Heart left ventricle (tissue), 16 donors: ENCODE measurements at regions not wholly inside any gene's neighbourhood (a gene's known extent, or its start where the extent isn't known, plus 50 kb on each side); places are given as distances from the start of the nearest gene placed in this dataset.
A peak's percentile ranks its signal among the peaks of the same experiment; 100 is the strongest.

Experiments used
- ATAC-seq, 4 donors: fragments of 200-7000 bp; cut with Tn5 transposase; one replicate each; pipeline ENCODE4 v1.9.1; 2020 to 2022; ENCODE audit warnings: moderate library complexity in 4 of 4, mild to moderate bottlenecking in 3 of 4, moderate number of reproducible peaks in 1 of 4
- DNase-seq, 5 donors: peaks; one replicate each; pipeline ENCODE4 v3.0.0-alpha.2; 2020
- H3K27ac ChIP-seq, 12 donors: fragments of 200-600 bp; sonication (generic) in 4 of 12; one replicate each; pipeline versions ENCODE4 v1.5.0 to v1.8.0; 2016 to 2022; ENCODE audit warnings: mild to moderate bottlenecking in 2 of 12
- H3K27me3 ChIP-seq, 9 donors: fragments of 200-600 bp; sonication (generic) in 2 of 9; one replicate each; pipeline versions ENCODE4 v1.5.1 to v1.8.0; 2016 to 2022; ENCODE audit warnings: mild to moderate bottlenecking in 3 of 9
- H3K36me3 ChIP-seq, 9 donors: fragments of 200-600 bp; sonication (generic) in 2 of 9; one replicate each; pipeline versions ENCODE4 v1.5.0 to v1.8.0; 2018 to 2022; ENCODE audit warnings: mild to moderate bottlenecking in 2 of 9
- H3K4me1 ChIP-seq, 12 donors: fragments of 200-600 bp; sonication (generic) in 4 of 12; one replicate each; pipeline versions ENCODE4 v1.5.0 to v1.8.0; 2016 to 2022; ENCODE audit warnings: mild to moderate bottlenecking in 3 of 12
- H3K4me3 ChIP-seq, 12 donors: fragments of 200-600 bp; sonication (generic) in 4 of 12; one replicate each; pipeline versions ENCODE4 v1.5.0 to v1.8.0; 2017 to 2022; ENCODE audit warnings: mild to moderate bottlenecking in 9 of 12, moderate library complexity in 4 of 12
- H3K9me3 ChIP-seq, 12 donors: fragments of 200-600 bp; sonication (generic) in 4 of 12; one replicate each; pipeline versions ENCODE4 v1.5.0 to v1.8.0; 2016 to 2022; ENCODE audit warnings: mild to moderate bottlenecking in 1 of 12
- POLR2A ChIP-seq, 2 donors: fragments of 450-650 bp; IDR thresholded peaks; one replicate each; pipeline ENCODE4 v1.6.1; 2017; ENCODE audit warnings: antibody characterized with exemption in 2 of 2, mild to moderate bottlenecking in 2 of 2, moderate library complexity in 2 of 2
- WGBS, 4 donors: extraction: QIAGEN DNeasy Blood & Tissue Kit in 2 of 4; methylation state at CpG; one replicate each; pipeline versions ENCODE4 v1.1.5 to v1.1.7; 2013 to 2018; 5-methylcytosine and 5-hydroxymethylcytosine counted together
- intact Hi-C, 10 donors: fragments of 100-400 bp; cut with DNase I; formaldehyde crosslinking; loops; one replicate each; pipeline versions ENCODE4 v1.11.1 to v1.14.2; 2022
- TF ChIP-seq, protein P1 (sequence below), 12 donors: fragments of 200-600 bp; sonication (generic) in 4 of 12; IDR thresholded peaks; one replicate each; pipeline versions ENCODE4 v1.5.0 to v1.8.0; 2018 to 2022; ENCODE audit warnings: antibody characterized with exemption in 12 of 12, mild to moderate bottlenecking in 5 of 12
- donor health status: ischemic (EF 13 %, LVEDD 7.1; RV severe dilation, severe dysfunction).
- donor health status: healthy with polysubstance abuse.
- donor health status: DM: no; HTN: yes; CAD: no.
- donor health status: DM: no; HTN: no; CAD: no.
- donor health status: ischemic (EF 25% LVEDD 6.9; RV normal size, moderate dysfunction).
- donor health status: ischemic (EF 25% LVEDD 5.7; RV mildly dilated, moderate dysfunction).
- donor health status: healthy.
- donor health status: DM: yes; HTN: yes; CAD: no.
- donor health status: ischemic (EF 35%, LVEDD 5.7; RV mildly dilated, moderate dysfunction).
- donor health status: nonischemic (EF 11% LVEDD 7.7; RV severe dilation, severe dysfunction).
- donor health status: DM: yes; HTN: yes; CAD: no.
- donor health status: PGD.
- donor health status: ischemic (EF 29% LVEDD 5.4; RV normal size, mild dysfunction).
- donor health status: nonischemic (EF 23%, LVEDD 6.1; RV moderate dilation, normal function).

DNA sequence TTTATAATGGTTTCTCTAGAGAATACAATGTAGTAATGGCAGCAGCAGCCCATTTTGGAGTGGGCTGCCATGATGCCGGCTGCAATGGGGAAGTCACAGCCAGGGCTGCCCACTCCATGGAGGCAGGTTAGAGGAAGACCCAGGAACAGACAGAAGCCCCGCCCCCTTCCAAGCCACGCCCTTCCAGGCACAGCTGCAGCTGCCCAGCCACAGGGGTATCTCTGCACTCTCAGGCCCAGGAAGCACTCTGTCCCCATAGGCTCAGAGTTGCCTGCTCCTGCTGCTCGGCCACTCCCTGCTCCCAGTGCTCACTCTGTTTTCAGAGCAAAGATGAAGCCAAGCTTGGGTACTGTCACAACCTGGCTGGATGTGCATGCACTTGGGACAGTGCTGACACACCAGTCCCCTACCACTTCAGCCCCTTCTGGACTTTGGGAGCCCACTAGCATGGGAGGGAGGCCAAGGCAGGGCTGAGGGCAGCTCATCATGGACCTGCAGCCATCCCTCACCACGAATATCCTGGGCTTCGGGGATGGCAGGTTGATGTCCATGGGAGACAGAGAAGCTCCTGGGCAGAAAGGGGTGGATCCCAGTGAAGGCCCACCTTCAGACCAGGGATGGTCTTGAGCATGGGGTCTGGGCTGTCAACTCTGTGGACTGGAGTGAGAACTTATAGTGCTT lies 1224.2 kb downstream of the SLITRK5 start:
- Histone ChIP-seq H3K9me3 (no peaks in the 10 kb centered on the region), H3K36me3 (no peaks in the 10 kb centered on the region), H3K27me3 (no peaks in the 10 kb centered on the region), H3K4me1 (no peaks in the 10 kb centered on the region), H3K27ac (no peak overlapping the region), H3K4me3 (no peak overlapping the region)
- peak in 1 of 5 donors; percentile 29 for DNase-seq
- intact Hi-C loops = no loop called here
- WGBS, 4 donors = 74 to 100% (median 83%) methylated on average over 1 to 6 of the region's 6 CpGs
- TF ChIP-seq, protein P1, sequence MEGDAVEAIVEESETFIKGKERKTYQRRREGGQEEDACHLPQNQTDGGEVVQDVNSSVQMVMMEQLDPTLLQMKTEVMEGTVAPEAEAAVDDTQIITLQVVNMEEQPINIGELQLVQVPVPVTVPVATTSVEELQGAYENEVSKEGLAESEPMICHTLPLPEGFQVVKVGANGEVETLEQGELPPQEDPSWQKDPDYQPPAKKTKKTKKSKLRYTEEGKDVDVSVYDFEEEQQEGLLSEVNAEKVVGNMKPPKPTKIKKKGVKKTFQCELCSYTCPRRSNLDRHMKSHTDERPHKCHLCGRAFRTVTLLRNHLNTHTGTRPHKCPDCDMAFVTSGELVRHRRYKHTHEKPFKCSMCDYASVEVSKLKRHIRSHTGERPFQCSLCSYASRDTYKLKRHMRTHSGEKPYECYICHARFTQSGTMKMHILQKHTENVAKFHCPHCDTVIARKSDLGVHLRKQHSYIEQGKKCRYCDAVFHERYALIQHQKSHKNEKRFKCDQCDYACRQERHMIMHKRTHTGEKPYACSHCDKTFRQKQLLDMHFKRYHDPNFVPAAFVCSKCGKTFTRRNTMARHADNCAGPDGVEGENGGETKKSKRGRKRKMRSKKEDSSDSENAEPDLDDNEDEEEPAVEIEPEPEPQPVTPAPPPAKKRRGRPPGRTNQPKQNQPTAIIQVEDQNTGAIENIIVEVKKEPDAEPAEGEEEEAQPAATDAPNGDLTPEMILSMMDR (IDR thresholded peaks at IDR 0.05) = no peak
- no peak for TF ChIP-seq POLR2A (IDR thresholded peaks at IDR 0.05)
- ATAC-seq = no peak

DNA sequence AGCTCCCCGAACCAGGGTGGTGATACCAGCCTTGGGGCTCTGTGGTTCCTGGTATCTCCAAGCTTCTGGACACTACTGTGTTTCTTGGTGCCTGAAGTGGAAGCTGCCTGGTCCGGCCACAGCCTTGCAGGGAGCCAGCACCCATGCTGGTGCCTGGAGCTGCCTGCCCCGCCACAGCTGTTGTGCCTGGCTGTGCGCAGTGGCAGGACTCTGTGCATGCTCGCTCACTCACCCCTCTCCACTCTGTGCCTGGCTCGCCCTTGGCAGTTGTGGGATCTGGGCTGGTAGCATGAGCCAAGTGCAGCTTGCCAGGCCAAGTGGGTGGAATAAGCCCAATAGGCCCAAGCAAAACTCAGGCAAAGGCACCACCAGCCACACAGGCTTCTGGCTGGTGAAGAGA lies 1225.3 kb downstream of the SLITRK5 start:
- ATAC-seq = no peak
- Histone ChIP-seq H3K27me3 (no peaks in the 10 kb centered on the region), H3K9me3 (no peaks in the 10 kb centered on the region), H3K4me1 (no peaks in the 10 kb centered on the region), H3K4me3 (no peak overlapping the region), H3K36me3 (no peaks in the 10 kb centered on the region), H3K27ac (no peak overlapping the region)
- 80 to 87% (median 84%) methylated on average over 3 to 6 of the region's 6 CpGs for WGBS, 4 donors
- peak in 1 of 5 donors; percentile 42 for DNase-seq
- intact Hi-C loops = no loop called here
- TF ChIP-seq, protein P1 (IDR thresholded peaks at IDR 0.05) = no peak
- TF ChIP-seq POLR2A (IDR thresholded peaks at IDR 0.05) = no peak

DNA sequence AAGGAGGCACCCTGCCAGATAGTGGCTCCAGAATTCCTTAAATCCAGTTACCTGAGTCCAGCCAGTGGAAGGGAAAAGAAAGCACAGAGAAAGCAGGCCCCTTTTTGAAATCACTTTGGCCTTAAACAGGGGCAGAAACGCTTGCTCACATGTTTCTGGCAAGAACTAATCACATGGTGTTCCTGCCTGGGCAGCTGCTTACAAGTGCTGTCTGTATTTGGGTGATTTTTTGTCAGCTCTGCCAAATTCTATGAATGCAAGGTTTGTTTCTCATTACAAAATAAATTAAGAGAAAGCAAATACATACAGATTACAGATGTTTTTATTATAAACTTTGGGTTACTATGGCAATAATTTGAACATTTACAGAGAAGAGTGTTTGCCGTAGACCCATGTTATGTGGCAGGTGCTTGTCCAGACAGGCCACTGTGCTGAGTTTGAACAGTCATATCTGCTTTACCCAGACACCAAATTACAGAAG lies 1237.8 kb downstream of the SLITRK5 start:
- ATAC-seq (peak; percentile 69 to 86 (median 76)), DNase-seq (peak in 1 of 5 donors; percentile 26)
- TF ChIP-seq, protein P1 (IDR thresholded peaks at IDR 0.05) = no peak
- no peak for TF ChIP-seq POLR2A (IDR thresholded peaks at IDR 0.05)
- no peaks in the 10 kb centered on the region for H3K36me3 ChIP-seq
- H3K4me1 ChIP-seq = peaks cover 0 to 8% (median 0%) of the 10 kb centered on the region in 12 donors
- WGBS, 4 donors = 23 to 27% (median 27%) methylated on average over 2 of the region's 2 CpGs
- intact Hi-C loops = no loop called here
- H3K27me3 ChIP-seq = no peaks in the 10 kb centered on the region
- H3K27ac ChIP-seq = no peak overlapping the region
- no peak overlapping the region for H3K4me3 ChIP-seq
- H3K9me3 ChIP-seq = peaks cover 0 to 6% (median 0%) of the 10 kb centered on the region in 12 donors

DNA sequence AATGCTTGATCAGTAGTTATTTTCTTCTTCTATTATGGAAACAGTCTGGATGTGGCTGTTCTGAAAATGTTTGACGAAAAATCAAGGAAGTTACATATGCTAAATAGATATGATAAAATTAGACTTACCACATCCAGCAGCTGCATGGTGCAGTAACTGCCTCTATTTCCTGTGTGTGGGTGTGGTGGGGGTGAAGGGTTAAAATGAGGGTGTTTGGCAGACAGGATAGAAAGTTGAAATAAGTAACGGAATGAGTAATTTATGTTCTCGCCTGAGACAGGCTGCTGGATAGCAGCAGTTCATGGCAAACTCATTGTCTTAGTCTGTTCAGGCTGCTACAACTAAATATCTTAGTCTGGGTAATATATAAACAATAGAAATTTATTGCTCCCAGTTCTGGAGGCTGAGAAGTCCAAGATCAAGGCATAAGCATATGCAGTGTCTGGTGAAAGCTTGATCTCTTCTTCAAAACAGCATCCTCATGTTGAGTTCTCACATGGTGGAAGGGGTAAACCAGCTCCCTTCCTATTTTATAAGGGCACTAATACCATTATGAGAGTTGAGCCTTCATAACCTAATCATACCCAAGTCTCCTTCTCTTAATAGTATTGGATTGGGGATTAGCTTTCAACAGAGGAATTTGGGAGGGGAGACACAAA lies 1248.9 kb downstream of the SLITRK5 start:
- Histone ChIP-seq H3K4me3 (no peak overlapping the region), H3K27ac (no peak overlapping the region), H3K4me1 (no peaks in the 10 kb centered on the region), H3K9me3 (peaks cover 0 to 14% (median 0%) of the 10 kb centered on the region in 12 donors), H3K36me3 (no peaks in the 10 kb centered on the region), H3K27me3 (no peaks in the 10 kb centered on the region)
- intact Hi-C loops = no loop called here
- ATAC-seq (no peak), DNase-seq (no peak)
- 40 to 57% (median 53%) methylated on average over 3 of the region's 3 CpGs for WGBS, 4 donors
- TF ChIP-seq, protein P1 (IDR thresholded peaks at IDR 0.05) = no peak
- no peak for TF ChIP-seq POLR2A (IDR thresholded peaks at IDR 0.05)
